ENCODE measurements at regions not wholly inside any gene's neighbourhood (a gene's known extent, or its start where the extent isn't known, plus 50 kb on each side); places are given as distances from the start of the nearest gene placed in this dataset.

- intact Hi-C loops (cut with micrococcal nuclease) = no loop called here
- TF ChIP-seq CTCF (IDR thresholded peaks at IDR 0.05; ENCODE audit: borderline replicate concordance) = no peak
- Histone ChIP-seq H3K9me3 (replicated peaks) (peaks cover 8% of the 10 kb centered on the region), H3K27me3 (ENCODE audit: low read depth) (no peaks in the 10 kb centered on the region), H3K36me3 (no peaks in the 10 kb centered on the region), H3K27ac (replicated peaks) (no peak overlapping the region), H3K4me3 (no peak overlapping the region), H3K4me1 (no peaks in the 10 kb centered on the region)
- no peak for DNase-seq
These were observed 296.4 kb upstream of the DLGAP1 start for GRCh38 chr18:4751523-4751922.

- H3K27me3 ChIP-seq (ENCODE audit: low read depth) = no peaks in the 10 kb centered on the region
- no peak overlapping the region for H3K4me3 ChIP-seq
These were observed 295.6 kb upstream of the DLGAP1 start for GRCh38 chr18:4750393-4751346.

DNA sequence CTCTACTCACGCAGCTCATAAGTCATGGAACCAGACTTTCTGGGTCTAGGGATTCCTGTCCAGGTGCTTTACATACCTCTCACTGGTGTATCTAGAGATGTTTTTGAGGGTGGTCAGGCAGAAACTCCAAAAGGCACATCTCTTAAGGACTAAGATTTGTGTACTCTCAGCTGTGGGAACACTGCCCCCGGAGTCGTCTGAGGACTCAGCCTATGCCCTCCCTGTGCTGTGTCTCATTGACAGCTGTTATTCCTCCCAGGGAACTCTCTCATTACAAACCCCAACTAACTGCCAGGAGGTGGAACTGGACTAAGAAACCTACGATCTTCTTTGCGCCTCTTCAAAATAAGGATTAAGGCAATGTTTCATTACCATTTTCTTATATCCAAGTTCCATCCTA lies 293.9 kb upstream of the DLGAP1 start:
- Histone ChIP-seq H3K36me3 (no peaks in the 10 kb centered on the region), H3K9me3 (replicated peaks) (peaks cover 32% of the 10 kb centered on the region), H3K27ac (replicated peaks) (no peak overlapping the region), H3K4me1 (no peaks in the 10 kb centered on the region), H3K27me3 (ENCODE audit: low read depth) (no peaks in the 10 kb centered on the region), H3K4me3 (no peak overlapping the region)
- intact Hi-C loops (cut with micrococcal nuclease) = no loop called here
- DNase-seq = no peak
- TF ChIP-seq CTCF (IDR thresholded peaks at IDR 0.05; ENCODE audit: borderline replicate concordance) = no peak

More at GRCh38 chr18:4750393-4751346, 295.6 kb upstream of the DLGAP1 start:
- no peak for DNase-seq
- H3K27ac ChIP-seq (replicated peaks) = no peak overlapping the region
- H3K36me3 ChIP-seq = no peaks in the 10 kb centered on the region
- TF ChIP-seq CTCF (IDR thresholded peaks at IDR 0.05; ENCODE audit: borderline replicate concordance) = no peak
- intact Hi-C loops (cut with micrococcal nuclease) = no loop called here
- no peaks in the 10 kb centered on the region for H3K4me1 ChIP-seq
- H3K9me3 ChIP-seq (replicated peaks) = peaks cover 17% of the 10 kb centered on the region

DNA sequence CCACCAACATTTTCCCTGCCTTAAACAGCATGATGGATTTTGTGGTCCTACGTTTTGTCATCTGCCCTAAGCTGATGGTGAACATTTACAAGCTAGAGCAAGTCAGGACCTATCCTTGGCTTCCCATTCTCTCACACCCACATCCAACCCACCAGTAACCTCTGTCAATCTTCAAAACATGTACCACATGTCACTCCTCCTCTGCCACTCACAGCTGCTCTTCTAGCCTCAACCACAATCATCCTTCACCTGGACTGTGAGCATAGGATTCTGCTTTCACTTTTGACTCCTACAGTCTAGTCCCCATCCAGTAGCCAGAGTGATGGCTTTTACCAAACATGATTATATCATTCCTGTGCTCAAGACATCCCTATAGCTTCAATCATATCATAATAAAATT lies 279.8 kb upstream of the DLGAP1 start:
- no peak for DNase-seq
- no peak for TF ChIP-seq CTCF (IDR thresholded peaks at IDR 0.05; ENCODE audit: borderline replicate concordance)
- H3K4me1 ChIP-seq = no peaks in the 10 kb centered on the region
- no peak overlapping the region for H3K27ac ChIP-seq (replicated peaks)
- H3K36me3 ChIP-seq = no peaks in the 10 kb centered on the region
- H3K9me3 ChIP-seq (replicated peaks) = peaks cover 2% of the 10 kb centered on the region
- H3K4me3 ChIP-seq = no peak overlapping the region
- intact Hi-C loops (cut with micrococcal nuclease) = no loop called here
- no peaks in the 10 kb centered on the region for H3K27me3 ChIP-seq (ENCODE audit: low read depth)

GRCh38 chr18:4734021-4734420 lies 278.9 kb upstream of the DLGAP1 start:
- TF ChIP-seq CTCF (IDR thresholded peaks at IDR 0.05; ENCODE audit: borderline replicate concordance) = no peak
- Histone ChIP-seq H3K4me1 (no peaks in the 10 kb centered on the region), H3K27me3 (ENCODE audit: low read depth) (no peaks in the 10 kb centered on the region), H3K4me3 (no peak overlapping the region), H3K27ac (replicated peaks) (no peak overlapping the region), H3K36me3 (no peaks in the 10 kb centered on the region), H3K9me3 (replicated peaks) (peaks cover 6% of the 10 kb centered on the region)
- DNase-seq = no peak
- intact Hi-C loops (cut with micrococcal nuclease) = no loop called here
